HepG2 (cell line): ENCODE measurements at regions not wholly inside any gene's neighbourhood (a gene's known extent, or its start where the extent isn't known, plus 50 kb on each side); places are given as distances from the start of the nearest gene placed in this dataset.

Experiments used
- ATAC-seq: fragments of 200-7000 bp; cut with Tn5 transposase; 3 replicates; pipeline ENCODE4 v1.9.1; 2020; ENCODE audit warnings: mild to moderate bottlenecking, moderate library complexity
- BruUV-seq: library from RNA; stranded (reverse); fragments of 400-500 nt; replicated peaks from 2 replicates; lab custom pipeline; 2021; lab: Mats Ljungman, UMichigan
- CTCF ChIA-PET: fragments of 300-600 bp; formaldehyde crosslinking; extraction: SDS; loops from one replicate; lab custom pipeline; 2021; ENCODE audit warnings: low total read pairs, inconsistent platforms, low intra/inter-chr PET ratio; lab: Yijun Ruan, JAX
- POLR2A ChIA-PET: fragments of 350-600 bp; sonication (Branson Sonifier 250); formaldehyde crosslinking; loops from one replicate; lab custom pipeline; 2020; ENCODE audit warnings: antibody characterized with exemption, inconsistent platforms; lab: Yijun Ruan, JAX
- DNase-seq: peaks from one replicate; pipeline ENCODE4 v3.0.0-alpha.2; 2015; ENCODE audit warnings: low spot score
- FAIRE-seq: peaks from 3 replicates; lab custom pipeline; 2011; peaks lifted over from hg19 to GRCh38; lab: Jason Lieb, UNC
- H2AFZ ChIP-seq: one replicate; pipeline ENCODE4 v1.6.1; 2011; ENCODE audit warnings: low read length, inconsistent platforms
- H3K27ac ChIP-seq: fragments of 300-600 bp; 3 replicates; pipeline ENCODE4 v1.8.0; 2011; ENCODE audit warnings: mixed run types, mild to moderate bottlenecking, mixed read lengths, low read length, inconsistent platforms; ENCODE audit not compliant: insufficient read depth; ENCODE audit errors: extremely low read length
- H3K27me3 ChIP-seq, 2 experiments: fragments of 200-600 bp in 1 of 2; 2 replicates in 1 of 2; 3 replicates in 1 of 2; pipeline versions ENCODE4 v1.6.0 to v1.8.0; 2011; ENCODE audit warnings: low read length in 2 of 2, mild to moderate bottlenecking in 2 of 2, moderate library complexity in 2 of 2, inconsistent platforms in 1 of 2; ENCODE audit not compliant: insufficient read depth in 2 of 2, control insufficient read depth in 1 of 2
- H3K36me3 ChIP-seq, 2 experiments: fragments of 200-600 bp in 1 of 2; replicated peaks in 1 of 2; 2 replicates in 1 of 2; 3 replicates in 1 of 2; pipeline versions ENCODE4 v1.5.1 to v1.8.0; 2011; ENCODE audit warnings: low read length in 2 of 2, inconsistent platforms in 1 of 2; ENCODE audit not compliant: insufficient read depth in 2 of 2, control insufficient read depth in 1 of 2
- H3K4me1 ChIP-seq: 2 replicates; pipeline ENCODE4 v1.5.1; 2012; ENCODE audit warnings: low read length, inconsistent platforms; ENCODE audit not compliant: insufficient read depth
- H3K4me2 ChIP-seq: 2 replicates; pipeline ENCODE4 v1.6.0; 2011; ENCODE audit warnings: low read depth, low read length, inconsistent platforms
- H3K4me3 ChIP-seq, 3 experiments: fragments of 200-600 bp in 1 of 3; sonication (generic), shearing (Covaris generic) in 1 of 3; replicated peaks in 1 of 3; 2 replicates each; pipeline ENCODE4 v1.5.1; 2011 to 2016; ENCODE audit warnings: low read length in 3 of 3, inconsistent platforms in 2 of 3, low read depth in 2 of 3, mild to moderate bottlenecking in 2 of 3, control low read depth in 1 of 3, mixed read lengths in 1 of 3; ENCODE audit not compliant: insufficient read depth in 1 of 3
- H3K79me2 ChIP-seq: one replicate; pipeline ENCODE4 v1.6.1; 2011; ENCODE audit warnings: low read length, inconsistent platforms; ENCODE audit not compliant: insufficient read depth
- H3K9ac ChIP-seq: 2 replicates; pipeline ENCODE4 v1.6.0; 2011; ENCODE audit warnings: mild to moderate bottlenecking, low read depth, low read length, inconsistent platforms; ENCODE audit not compliant: insufficient read depth
- H3K9me3 ChIP-seq: 2 replicates; pipeline ENCODE4 v1.5.1; 2012; ENCODE audit warnings: mild to moderate bottlenecking, low read length
- H4K20me1 ChIP-seq: 2 replicates; pipeline ENCODE4 v1.6.0; 2011; ENCODE audit warnings: inconsistent platforms, mild to moderate bottlenecking, low read length, moderate library complexity; ENCODE audit not compliant: insufficient read depth
- ARNT ChIP-seq: fragments of 450-650 bp; IDR thresholded peaks from 2 replicates; pipeline ENCODE4 v1.6.1; 2017
- GATA4 ChIP-seq: sonication (generic); IDR thresholded peaks from 2 replicates; pipeline ENCODE4 v1.6.1; 2016; ENCODE audit warnings: antibody characterized with exemption, low read depth, borderline replicate concordance
- IKZF4 ChIP-seq: sonication (generic); formaldehyde crosslinking; IDR thresholded peaks from 2 replicates; pipeline ENCODE4 v1.5.1; 2020; ENCODE audit warnings: borderline replicate concordance, mild to moderate bottlenecking, low read depth, missing genetic modification reagents; ENCODE audit errors: not compliant biosample characterization
- MIXL1 ChIP-seq: IDR thresholded peaks from 2 replicates; pipeline ENCODE4 v1.6.1; 2016
- PHF8 ChIP-seq: sonication (generic); formaldehyde crosslinking; IDR thresholded peaks from 2 replicates; pipeline ENCODE4 v1.5.0; 2020; ENCODE audit warnings: missing genetic modification reagents
- SALL1 ChIP-seq: sonication (generic); formaldehyde crosslinking; IDR thresholded peaks from 2 replicates; pipeline ENCODE4 v1.8.0; 2022; ENCODE audit warnings: mild to moderate bottlenecking, missing genetic modification reagents
- SAP130 ChIP-seq: IDR thresholded peaks from 2 replicates; pipeline ENCODE4 v1.6.1; 2016; ENCODE audit warnings: low read depth
- TOE1 ChIP-seq: sonication (generic); formaldehyde crosslinking; IDR thresholded peaks from 2 replicates; pipeline ENCODE4 v1.4.0; 2020; ENCODE audit warnings: mild to moderate bottlenecking, missing genetic modification reagents
- TP53 ChIP-seq: sonication (generic); formaldehyde crosslinking; conservative IDR thresholded peaks from 2 replicates; pipeline ENCODE4 v1.4.0; 2020; ENCODE audit warnings: missing genetic modification reagents
- ZBTB38 ChIP-seq: sonication (generic); formaldehyde crosslinking; IDR thresholded peaks from 2 replicates; pipeline ENCODE4 v1.5.1; 2020; ENCODE audit warnings: mild to moderate bottlenecking, missing genetic modification reagents
- ZFY ChIP-seq: sonication (generic); formaldehyde crosslinking; IDR thresholded peaks from 2 replicates; pipeline ENCODE4 v1.4.0; 2020; ENCODE audit warnings: missing genetic modification reagents
- ZNF275 ChIP-seq: sonication (generic); formaldehyde crosslinking; IDR thresholded peaks from 2 replicates; pipeline ENCODE4 v1.8.0; 2022; ENCODE audit warnings: missing genetic modification reagents, mild to moderate bottlenecking, inconsistent platforms, borderline replicate concordance
- ZNF558 ChIP-seq: sonication (generic); formaldehyde crosslinking; IDR thresholded peaks from 2 replicates; pipeline ENCODE4 v1.9.0; 2022; ENCODE audit warnings: mild to moderate bottlenecking, missing genetic modification reagents, borderline replicate concordance
- ZNF572 ChIP-seq: sonication (generic); formaldehyde crosslinking; IDR thresholded peaks from 2 replicates; pipeline ENCODE4 v1.5.1; 2020; ENCODE audit warnings: mild to moderate bottlenecking, missing genetic modification reagents
- WGBS: methylation state at CpG from one replicate; pipeline ENCODE4 v1.1.6; 2017; ENCODE audit warnings: low lambda C conversion rate; 5-methylcytosine and 5-hydroxymethylcytosine counted together
- in situ Hi-C: cut with HindIII; loops from 2 replicates; pipeline ENCODE4 v1.10.0; 2017; ENCODE audit warnings: low pct_unique_long_range_greater_than_20kb; ENCODE audit not compliant: extremely low pct_ligation_motif_present
- intact Hi-C: fragments of 100-400 bp; cut with micrococcal nuclease; formaldehyde crosslinking; loops from one replicate; pipeline ENCODE4 v1.10.0; 2022; ENCODE audit not compliant: unreplicated experiment
- TF ChIP-seq, protein P1 (sequence below), 2 experiments: fragments of 450-650 bp in 1 of 2; sonication (generic) in 1 of 2; formaldehyde crosslinking in 1 of 2; IDR thresholded peaks; 2 replicates each; pipeline versions ENCODE4 v1.6.1 to v1.8.0; 2016 to 2022; ENCODE audit warnings: antibody characterized with exemption in 1 of 2, mild to moderate bottlenecking in 1 of 2, missing genetic modification reagents in 1 of 2

- POLR2A ChIA-PET: no interaction called here
- BruUV-seq: no TSS peak
- Histone ChIP-seq H3K4me1 (no peaks in the 10 kb centered on the region), H3K4me2 (no peak overlapping the region), H3K4me3 (no peak overlapping the region), H2AFZ (no peak overlapping the region), H3K79me2 (no peaks in the 10 kb centered on the region), H3K9ac (no peak overlapping the region), H3K36me3 (no peaks in the 10 kb centered on the region), H3K9me3 (no peaks in the 10 kb centered on the region), H3K27ac (no peak overlapping the region), H3K27me3 (no peaks in the 10 kb centered on the region), H4K20me1 (no peaks in the 10 kb centered on the region)
- in situ Hi-C loops: no loop called here
- no peak for ATAC-seq
- FAIRE-seq: no peak
- 19% methylated on average over 4 of the region's 4 CpGs for WGBS
- CTCF ChIA-PET: no interaction called here
- intact Hi-C loops: no loop called here
- no peak for DNase-seq
- no peak for TF ChIP-seq ZFY (CRISPR knock-in tag)
- TF ChIP-seq SAP130 (CRISPR knock-in tag): no peak
- no peak for TF ChIP-seq ZNF558 (CRISPR knock-in tag)
- TF ChIP-seq ARNT: no peak
- TF ChIP-seq TOE1: no peak
- no peak for TF ChIP-seq IKZF4 (CRISPR knock-in tag)
- TF ChIP-seq ZBTB38 (CRISPR knock-in tag): no peak
- TF ChIP-seq, protein P1, sequence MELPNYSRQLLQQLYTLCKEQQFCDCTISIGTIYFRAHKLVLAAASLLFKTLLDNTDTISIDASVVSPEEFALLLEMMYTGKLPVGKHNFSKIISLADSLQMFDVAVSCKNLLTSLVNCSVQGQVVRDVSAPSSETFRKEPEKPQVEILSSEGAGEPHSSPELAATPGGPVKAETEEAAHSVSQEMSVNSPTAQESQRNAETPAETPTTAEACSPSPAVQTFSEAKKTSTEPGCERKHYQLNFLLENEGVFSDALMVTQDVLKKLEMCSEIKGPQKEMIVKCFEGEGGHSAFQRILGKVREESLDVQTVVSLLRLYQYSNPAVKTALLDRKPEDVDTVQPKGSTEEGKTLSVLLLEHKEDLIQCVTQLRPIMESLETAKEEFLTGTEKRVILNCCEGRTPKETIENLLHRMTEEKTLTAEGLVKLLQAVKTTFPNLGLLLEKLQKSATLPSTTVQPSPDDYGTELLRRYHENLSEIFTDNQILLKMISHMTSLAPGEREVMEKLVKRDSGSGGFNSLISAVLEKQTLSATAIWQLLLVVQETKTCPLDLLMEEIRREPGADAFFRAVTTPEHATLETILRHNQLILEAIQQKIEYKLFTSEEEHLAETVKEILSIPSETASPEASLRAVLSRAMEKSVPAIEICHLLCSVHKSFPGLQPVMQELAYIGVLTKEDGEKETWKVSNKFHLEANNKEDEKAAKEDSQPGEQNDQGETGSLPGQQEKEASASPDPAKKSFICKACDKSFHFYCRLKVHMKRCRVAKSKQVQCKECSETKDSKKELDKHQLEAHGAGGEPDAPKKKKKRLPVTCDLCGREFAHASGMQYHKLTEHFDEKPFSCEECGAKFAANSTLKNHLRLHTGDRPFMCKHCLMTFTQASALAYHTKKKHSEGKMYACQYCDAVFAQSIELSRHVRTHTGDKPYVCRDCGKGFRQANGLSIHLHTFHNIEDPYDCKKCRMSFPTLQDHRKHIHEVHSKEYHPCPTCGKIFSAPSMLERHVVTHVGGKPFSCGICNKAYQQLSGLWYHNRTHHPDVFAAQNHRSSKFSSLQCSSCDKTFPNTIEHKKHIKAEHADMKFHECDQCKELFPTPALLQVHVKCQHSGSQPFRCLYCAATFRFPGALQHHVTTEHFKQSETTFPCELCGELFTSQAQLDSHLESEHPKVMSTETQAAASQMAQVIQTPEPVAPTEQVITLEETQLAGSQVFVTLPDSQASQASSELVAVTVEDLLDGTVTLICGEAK (IDR thresholded peaks at IDR 0.05): no peak
- TF ChIP-seq, protein P1 (CRISPR knock-in tag; IDR thresholded peaks at IDR 0.05): no peak
- TF ChIP-seq TP53 (CRISPR knock-in tag): no peak
- no peak for TF ChIP-seq ZNF275 (CRISPR knock-in tag)
- no peak for TF ChIP-seq MIXL1 (CRISPR knock-in tag)
- TF ChIP-seq ZNF572: no peak
- TF ChIP-seq SALL1 (CRISPR knock-in tag): no peak
- no peak for TF ChIP-seq PHF8
- TF ChIP-seq GATA4: no peak
Measured at GRCh38 chr7:119620769-119621168, 652.2 kb upstream of the KCND2 start.
